ENCODE measurements at regions not wholly inside any gene's neighbourhood (a gene's known extent, or its start where the extent isn't known, plus 50 kb on each side); places are given as distances from the start of the nearest gene placed in this dataset.
"Not testable (repeated sequence)": the region's sequence is repeated elsewhere in the genome, so short reads cannot be mapped to it uniquely, and the experiment has no call there.

DNA sequence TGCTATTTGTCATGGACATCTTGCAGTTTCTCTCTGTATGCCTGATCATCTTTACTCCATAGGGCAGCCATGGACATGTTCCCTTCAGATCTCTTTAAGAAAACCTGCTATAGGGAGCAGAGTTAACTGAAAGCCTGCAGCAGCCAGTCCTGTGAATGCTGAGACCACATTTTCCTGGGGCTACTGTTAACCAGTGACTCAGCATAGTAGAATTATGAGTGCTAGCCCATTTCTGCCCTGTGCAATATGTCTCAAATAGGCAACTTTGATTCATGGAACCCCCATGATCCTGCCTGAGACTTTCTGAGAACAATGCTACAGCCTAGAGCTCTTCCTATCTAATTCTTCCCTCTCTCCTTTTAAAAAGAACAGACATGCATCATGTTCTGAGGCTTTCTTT, 624.2 kb downstream of the CHSY3 start:
- no peak for DNase-seq (ENCODE audit: low spot score)
- TF ChIP-seq, protein P1, sequence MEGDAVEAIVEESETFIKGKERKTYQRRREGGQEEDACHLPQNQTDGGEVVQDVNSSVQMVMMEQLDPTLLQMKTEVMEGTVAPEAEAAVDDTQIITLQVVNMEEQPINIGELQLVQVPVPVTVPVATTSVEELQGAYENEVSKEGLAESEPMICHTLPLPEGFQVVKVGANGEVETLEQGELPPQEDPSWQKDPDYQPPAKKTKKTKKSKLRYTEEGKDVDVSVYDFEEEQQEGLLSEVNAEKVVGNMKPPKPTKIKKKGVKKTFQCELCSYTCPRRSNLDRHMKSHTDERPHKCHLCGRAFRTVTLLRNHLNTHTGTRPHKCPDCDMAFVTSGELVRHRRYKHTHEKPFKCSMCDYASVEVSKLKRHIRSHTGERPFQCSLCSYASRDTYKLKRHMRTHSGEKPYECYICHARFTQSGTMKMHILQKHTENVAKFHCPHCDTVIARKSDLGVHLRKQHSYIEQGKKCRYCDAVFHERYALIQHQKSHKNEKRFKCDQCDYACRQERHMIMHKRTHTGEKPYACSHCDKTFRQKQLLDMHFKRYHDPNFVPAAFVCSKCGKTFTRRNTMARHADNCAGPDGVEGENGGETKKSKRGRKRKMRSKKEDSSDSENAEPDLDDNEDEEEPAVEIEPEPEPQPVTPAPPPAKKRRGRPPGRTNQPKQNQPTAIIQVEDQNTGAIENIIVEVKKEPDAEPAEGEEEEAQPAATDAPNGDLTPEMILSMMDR (IDR thresholded peaks at IDR 0.05) = no peak
- ATAC-seq (ENCODE audit: low FRiP score) = no peak

DNA sequence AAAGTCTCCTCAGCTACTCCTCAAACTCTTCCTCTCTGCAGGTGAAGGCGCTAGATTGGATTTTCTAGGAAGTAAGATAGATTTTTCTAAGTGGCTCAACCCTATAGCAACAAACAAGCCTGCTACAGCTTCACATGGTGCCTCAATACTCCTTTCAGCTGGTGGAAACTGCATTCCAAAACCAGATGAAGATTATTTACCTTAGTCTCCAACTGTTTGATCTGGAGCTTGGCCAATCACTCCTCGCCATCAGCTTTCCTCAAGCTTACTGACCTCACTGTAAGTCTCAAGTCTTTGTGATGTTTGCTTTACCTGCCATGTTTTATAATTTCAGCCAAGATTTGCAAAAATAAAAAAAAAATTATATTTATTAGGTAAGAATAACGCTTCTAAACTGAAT, 622.4 kb downstream of the CHSY3 start:
- TF ChIP-seq, protein P1 (IDR thresholded peaks at IDR 0.05) = no peak
- DNase-seq (ENCODE audit: low spot score) = no peak
- ATAC-seq (ENCODE audit: low FRiP score) = no peak

- DNase-seq (ENCODE audit: low spot score) = no peak
- ATAC-seq (ENCODE audit: low FRiP score) = no peak
- TF ChIP-seq, protein P1 (IDR thresholded peaks at IDR 0.05) = no peak
Measured at GRCh38 chr5:130520211-130520610, 615.9 kb downstream of the CHSY3 start.

DNA sequence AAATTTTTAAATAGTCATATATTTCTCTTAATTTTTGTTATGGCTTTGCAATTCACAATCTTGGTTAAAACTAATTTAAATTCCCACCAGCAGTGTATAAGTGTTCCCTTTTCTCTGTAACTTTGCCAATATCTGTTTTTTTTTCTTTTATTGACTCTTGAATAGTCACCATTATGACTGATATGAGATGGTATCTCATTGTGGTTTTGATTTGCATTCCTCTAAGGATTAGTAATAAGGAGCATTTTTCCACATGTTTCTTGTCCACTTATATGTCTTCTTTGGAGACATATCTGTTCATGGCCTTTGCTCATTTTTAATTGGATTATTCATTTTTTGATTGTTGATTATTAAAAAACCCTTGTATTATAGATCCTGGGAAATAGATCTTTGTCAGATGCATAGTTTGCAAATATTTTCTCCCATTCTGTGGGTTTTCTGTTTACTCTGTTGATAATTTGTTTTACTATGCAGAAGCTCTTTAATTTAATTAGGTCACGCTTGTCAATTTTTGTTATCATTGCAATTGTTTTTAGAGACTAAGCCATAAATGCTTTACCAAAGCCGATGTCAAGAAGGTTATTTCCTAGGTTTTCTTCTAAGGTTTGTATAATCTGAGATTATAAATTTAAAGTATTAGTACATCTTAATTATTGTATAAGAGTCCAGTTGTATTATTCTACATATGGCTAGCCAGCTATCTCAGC, 610.9 kb downstream of the CHSY3 start:
- DNase-seq (ENCODE audit: low spot score) (no peak), ATAC-seq (ENCODE audit: low FRiP score) (no peak)
- TF ChIP-seq, protein P1 (IDR thresholded peaks at IDR 0.05) = no peak

- ATAC-seq (ENCODE audit: low FRiP score) = no peak
- TF ChIP-seq, protein P1 (IDR thresholded peaks at IDR 0.05) = no peak
- DNase-seq (ENCODE audit: low spot score) = no peak
Measured at GRCh38 chr5:130502702-130503101, 598.4 kb downstream of the CHSY3 start.

- TF ChIP-seq, protein P1 (IDR thresholded peaks at IDR 0.05) = no peak
- no peak for ATAC-seq (ENCODE audit: low FRiP score)
Measured at GRCh38 chr5:130501151-130501865, 597.0 kb downstream of the CHSY3 start.

GRCh38 chr5:130500495-130500894, 596.2 kb downstream of the CHSY3 start:
- not testable (repeated sequence) for ATAC-seq (ENCODE audit: low FRiP score); DNase-seq (ENCODE audit: low spot score)

More at GRCh38 chr5:130501151-130501865, 597.0 kb downstream of the CHSY3 start:
- no peak for DNase-seq (ENCODE audit: low spot score)
